GM19395 (cell line): ENCODE measurements at regions not wholly inside any gene's neighbourhood (a gene's known extent, or its start where the extent isn't known, plus 50 kb on each side); places are given as distances from the start of the nearest gene placed in this dataset.

ENCODE experiments used
- ATAC-seq: cut with Tn5 transposase; IDR thresholded peaks from one replicate; pipeline ENCODE4 v1.9.1; 2021; ENCODE audit warnings: mild to moderate bottlenecking, moderate library complexity; ENCODE audit not compliant: unreplicated experiment

DNA sequence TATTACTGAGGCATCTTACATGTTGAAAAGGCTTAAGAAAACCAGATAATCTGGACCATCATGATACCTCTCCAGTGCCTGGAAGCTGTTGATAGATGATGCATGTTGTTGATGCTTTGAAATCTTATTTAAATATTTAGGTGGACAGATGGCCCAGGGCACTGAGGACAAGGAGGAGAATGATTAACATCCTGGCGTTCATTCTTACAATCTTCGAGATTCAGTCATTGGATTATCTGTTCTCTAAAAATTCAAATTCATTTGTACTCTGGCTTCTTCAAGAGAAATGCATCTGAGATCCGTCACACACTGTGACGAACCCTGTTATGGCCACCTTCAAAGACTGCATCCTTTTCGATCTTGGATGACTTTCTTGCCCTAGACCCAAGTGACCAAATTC lies 121.3 kb upstream of the IGF1 start:
- no peak for ATAC-seq

DNA sequence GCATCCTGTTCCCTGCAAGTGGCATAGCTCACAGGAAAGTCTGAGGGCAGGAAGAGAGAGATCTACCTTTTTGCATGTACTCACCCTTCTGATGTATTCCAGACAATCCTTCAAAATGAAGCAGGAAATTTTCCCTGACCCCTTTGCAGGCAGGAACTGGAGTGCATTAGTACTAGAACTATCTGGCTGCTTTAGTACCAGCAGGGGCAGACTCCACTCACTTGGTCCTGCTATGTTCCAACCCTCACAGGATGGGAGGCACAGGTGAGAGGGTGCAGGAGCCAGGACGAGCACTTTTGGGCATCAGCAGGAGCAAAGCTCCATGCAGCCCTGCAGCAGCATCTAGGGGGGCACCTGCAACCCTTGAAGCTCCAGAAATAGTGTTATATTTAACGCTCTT lies 116.3 kb upstream of the IGF1 start:
- ATAC-seq: no peak

DNA sequence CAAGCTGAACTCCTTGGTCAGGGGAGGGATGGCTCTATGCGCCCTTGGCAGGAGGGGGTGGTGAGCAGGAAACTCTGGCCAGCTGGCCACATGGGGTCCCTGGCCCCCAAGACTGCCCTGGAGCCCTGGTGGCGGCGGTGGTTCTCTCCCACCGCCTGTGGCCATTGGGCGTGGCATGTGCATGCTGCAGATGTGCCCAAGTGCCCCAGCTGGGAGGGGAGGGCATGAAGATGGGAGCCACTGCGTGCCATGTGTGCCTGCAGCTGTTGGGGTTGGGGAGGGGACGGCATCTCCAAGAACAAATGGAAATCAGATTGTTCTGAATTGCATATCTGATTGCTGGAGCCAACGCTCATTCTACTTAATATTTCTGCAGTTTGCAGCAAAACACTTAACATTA lies 115.7 kb upstream of the IGF1 start:
- ATAC-seq: no peak

DNA sequence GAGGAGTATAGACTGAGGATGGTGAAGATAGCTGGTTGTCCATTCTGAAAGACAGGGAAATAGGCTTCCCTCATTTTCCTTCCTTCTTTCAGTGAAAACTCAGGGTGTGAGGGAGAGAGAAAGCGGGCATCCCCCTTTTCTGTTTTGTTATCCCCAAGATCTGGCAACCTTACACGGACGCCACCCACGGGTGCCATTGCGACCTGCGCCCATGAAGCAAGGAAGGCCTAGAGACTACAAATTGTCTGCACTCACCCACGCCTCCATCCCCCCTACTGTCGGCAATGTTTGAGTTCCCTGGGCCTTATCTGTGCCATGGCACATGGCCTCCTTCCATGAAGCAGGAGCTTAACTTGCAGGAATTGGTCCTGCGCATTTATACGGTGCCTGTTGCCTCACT lies 115.0 kb upstream of the IGF1 start:
- no peak for ATAC-seq

DNA sequence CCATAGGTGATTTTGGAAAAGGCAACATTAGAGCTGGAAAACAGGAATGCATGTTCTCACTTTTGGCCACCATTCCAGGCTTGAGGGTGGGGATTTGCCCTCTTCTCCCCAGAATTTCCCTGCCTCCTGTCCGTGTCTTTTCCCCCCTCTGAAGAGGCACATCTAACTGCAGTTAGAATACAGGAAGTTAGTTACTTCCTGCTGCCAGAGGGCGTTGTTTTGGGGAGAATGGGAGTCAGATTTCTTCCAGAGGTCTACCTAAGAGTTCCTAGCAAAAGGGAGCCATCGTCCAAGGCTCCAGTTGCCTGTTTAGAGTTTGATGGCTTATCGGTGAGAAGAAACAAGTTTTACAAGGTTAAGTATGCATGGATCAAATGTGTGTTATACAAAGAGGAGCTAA lies 112.8 kb upstream of the IGF1 start:
- no peak for ATAC-seq

DNA sequence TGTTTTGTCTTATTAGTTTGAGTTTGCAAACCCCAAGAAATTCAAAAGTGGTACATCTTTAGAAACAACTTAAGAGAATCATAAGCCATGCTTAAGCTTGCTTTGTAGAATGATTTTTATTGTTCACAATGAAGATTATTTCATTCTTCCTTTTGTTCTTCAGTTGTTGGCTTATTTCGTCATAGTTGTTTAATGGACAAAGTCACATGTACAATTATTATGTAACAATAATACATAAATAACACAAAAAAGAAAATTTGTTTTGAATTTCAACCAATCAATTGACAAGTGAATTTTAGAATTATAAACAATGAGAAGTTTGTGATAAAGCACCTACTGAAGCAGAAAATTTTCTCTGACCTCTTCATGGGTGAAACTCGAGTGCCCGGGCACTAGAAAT lies 111.8 kb upstream of the IGF1 start:
- no peak for ATAC-seq

DNA sequence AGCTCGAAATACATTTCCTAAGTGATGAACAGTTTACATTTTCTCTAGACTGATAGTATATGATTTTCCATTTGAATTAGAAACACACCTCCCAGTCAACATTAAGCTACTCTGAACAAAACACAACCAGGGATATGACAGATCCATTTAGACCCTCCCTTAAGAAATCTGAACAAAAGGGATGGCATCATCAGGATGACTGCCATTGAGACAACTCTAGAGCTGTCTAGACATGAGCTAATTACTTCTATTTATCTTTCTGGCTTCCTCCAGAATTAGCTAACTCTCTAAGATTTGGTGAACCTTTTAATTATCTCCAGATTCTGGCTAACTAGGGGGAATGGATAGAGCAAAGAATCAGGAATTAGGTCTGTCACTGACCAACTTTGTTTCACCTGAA lies 92.9 kb upstream of the IGF1 start:
- ATAC-seq: no peak

DNA sequence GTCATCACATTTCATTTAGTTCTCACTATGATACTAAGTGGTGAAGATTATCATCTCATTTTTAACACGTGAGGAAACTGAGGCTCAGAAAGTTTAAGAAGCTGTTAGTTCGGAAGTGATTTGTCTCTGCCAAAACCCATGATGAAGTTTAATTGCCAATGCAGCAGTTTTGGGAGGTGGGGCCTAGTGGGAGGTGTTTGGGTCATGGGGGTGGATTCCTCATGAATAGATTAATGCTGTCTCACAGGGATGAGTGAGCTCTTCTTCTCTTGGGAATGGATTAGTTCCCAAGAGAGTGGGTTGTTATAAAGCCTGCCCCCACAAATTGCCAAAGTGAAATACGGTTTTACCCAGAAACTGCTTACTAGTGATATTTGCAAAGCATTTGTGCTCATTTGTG lies 91.5 kb upstream of the IGF1 start:
- ATAC-seq: no peak

DNA sequence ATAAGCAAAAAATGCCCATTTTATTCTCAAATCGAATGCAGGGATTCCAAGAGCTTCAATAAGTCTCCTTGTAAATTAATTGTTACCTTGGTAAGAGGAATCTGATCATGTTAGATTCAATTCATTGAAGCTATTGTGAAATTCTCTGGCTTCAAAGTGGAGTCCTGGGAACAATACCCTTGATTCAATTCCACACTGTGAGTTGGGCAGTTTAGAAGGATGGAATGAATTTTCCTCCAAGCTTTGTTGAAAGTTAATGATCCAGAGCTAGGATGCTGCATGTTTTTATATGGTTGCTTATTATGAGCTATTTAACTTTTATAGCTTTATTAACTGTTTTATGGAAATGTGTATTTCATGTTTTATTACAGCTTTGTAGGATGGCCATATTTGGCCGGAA lies 89.9 kb upstream of the IGF1 start:
- ATAC-seq: no peak

DNA sequence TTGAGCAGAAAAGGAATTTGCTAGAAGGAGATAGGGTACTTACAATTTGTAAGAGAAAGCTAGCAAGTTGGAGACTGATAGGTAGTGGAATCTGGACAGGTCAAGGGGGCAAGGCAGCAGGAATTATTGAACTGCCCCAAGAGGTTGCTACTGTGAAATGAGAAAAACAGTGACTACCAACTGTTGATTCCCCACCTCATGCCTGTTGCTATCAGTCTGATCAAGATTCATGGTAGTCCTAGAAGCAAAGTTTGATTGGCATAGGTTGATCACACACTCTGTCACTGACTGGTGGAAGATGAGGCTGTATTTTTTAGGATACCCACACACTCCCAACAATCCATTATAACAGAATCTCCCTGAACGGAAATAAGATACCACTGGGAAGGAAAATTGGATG lies 89.4 kb upstream of the IGF1 start:
- no peak for ATAC-seq

DNA sequence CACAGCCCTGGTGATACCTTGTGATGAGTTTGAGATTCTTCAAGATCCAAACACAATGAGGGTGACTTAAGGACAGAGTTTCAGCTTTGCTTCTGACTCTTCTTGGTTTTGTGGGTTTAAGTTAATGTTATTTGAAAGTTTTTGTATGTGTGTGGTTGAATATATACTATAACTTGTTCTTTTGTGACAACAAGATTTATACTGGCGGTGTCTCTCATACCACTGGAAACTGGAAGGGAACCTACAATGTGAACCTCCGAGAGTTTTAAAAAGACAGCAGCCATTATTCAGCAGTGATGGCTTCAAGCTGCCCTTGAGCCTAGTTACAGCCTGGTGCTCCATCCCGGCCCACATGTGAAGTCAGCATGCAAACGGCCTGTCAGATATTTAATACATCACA lies 87.9 kb upstream of the IGF1 start:
- no peak for ATAC-seq

DNA sequence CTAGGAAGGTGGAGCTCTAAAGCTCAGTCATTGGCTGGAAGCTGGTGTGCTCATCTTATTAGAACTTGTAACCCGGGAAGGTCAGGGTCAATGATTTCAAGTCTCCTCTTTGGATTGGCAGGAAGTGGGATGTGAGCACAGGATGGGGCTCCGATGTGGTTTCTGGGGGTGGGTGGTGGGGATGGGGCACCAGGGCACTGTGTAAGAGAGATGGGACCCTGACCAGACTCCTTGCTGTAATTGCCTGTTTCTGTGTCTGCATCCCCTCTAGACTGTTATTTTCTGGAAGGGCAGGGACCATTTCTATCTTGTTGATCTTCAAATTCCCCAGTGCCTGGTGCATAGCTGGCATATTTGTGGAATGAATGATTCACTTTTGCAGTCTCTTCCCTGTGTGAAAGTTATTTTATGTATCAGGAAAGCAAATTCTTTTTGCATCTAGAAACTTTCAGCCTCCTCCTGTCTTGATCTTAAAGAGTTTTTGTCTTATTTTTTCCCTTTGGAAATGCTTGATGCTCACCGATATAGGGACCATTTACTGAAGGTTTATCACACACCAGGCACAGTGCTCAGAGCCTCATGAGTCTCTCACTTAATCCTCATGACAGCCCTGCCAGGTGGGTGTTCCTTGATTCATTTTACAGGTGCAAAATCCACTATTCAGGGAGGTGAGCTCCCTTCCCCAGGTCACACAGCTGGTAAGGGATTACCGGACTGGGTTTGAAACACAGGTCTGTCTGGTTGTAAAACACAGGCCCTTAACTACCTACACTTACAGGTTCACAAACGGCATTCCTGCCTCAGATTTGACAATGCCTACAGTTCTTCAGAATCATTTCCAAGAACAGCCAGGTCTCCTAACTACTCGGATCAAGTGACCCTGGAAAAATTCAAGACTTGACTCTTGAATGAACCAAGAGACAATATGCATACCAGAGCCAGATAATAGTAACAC lies 86.9 kb upstream of the IGF1 start:
- no peak for ATAC-seq

DNA sequence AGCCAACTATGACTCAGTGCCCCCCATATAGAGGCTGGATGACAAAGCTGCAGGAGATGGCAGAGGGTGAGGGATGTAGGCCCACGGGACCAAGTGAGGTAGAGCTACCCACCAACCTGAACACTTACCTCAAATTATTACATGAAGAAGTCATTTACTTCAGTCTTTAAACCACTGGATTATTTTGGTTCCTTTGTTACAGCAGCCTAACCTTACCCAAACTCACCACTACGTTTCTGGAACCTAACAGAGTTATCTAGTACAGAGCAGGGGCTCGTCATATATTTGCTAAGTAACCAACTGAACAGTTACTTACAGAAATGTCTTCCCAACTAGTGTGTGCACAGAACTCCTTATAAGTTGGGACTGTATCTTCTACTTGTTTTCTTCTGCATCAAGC lies 85.2 kb upstream of the IGF1 start:
- no peak for ATAC-seq

DNA sequence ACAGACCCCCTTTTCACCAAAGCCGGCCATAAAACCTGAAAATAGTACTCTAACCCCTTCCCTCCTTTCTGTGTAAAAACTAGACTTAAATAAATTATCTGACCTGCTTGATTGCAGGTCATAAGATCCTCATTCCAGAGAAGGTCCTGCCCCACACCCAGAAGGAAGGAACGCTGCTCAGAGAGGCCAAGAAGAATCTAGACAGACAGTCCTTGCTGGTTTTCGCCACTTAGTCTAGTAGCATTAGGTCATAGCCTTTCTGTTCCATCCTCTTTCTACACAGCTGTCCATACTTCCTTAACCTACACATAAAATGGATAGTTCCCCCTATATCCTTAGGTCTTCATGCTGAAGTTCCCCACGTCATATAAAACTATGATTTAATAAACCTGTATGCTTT lies 83.7 kb upstream of the IGF1 start:
- ATAC-seq: no peak

DNA sequence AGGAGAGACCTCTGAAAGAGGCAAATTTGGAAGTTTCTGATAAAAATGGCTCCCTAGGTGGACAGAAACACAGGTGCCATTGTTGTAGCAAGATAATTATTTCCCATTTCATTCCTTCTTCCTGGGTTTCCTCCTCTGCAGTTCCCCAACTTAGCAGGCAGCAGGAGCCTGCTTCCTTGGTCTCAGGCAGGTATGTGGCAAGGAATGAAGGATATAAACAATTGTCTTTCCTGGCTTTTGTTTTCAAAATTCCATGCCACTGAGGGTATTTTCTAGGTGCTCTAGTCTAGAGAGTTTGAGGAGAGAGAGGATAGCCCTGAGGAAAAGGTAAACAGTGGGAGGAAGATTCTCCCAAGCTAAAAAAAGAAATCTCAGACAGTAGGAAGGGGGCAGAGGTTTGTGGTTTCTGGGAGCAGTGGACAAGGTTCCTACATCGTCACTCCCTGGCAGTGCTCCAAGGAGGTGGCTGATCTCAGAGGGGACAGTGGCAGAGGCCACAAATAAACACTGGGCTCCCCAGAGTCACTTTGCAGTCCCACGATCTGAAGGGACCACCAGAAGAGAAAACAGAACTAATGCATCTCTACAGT lies 82.6 kb upstream of the IGF1 start:
- no peak for ATAC-seq

DNA sequence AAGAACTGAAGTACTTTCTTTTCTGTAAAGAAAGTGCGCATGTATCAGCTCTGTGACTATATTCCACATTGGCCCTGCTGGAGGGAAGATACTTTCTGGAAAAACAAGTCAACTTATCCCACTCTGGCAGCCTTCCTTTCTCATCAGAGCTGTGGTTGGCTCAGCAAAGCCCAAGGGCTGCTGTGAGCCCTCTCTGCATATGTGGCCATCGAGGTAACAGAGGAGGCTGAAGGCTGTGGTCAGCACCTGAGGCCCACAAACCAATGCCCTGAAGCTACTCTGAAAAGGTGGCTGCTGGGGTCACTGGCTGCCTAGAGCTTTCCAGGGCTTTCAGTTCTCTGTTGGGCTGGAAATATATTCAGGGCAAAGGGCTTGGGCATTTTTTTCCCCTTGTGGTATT lies 70.8 kb upstream of the IGF1 start:
- ATAC-seq: no peak

DNA sequence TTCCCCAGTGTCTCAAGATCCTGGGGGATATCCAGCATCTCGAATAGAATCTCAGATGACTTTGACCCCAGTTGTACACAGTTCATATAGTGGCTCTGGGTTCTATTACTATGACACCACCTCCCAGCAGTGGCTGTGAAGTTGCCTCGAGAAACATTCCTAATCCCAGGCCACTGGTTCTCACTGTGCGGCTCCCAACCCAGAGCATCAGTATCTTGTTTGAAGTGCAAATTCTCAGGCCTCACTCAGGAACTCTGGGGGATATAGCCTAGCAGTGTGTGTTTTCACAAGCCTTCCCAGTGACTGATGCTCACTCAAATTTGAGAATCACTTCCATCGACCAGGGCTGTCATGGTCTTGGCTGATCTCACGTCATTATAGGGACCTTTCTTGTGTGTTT lies 69.3 kb upstream of the IGF1 start:
- ATAC-seq: no peak

DNA sequence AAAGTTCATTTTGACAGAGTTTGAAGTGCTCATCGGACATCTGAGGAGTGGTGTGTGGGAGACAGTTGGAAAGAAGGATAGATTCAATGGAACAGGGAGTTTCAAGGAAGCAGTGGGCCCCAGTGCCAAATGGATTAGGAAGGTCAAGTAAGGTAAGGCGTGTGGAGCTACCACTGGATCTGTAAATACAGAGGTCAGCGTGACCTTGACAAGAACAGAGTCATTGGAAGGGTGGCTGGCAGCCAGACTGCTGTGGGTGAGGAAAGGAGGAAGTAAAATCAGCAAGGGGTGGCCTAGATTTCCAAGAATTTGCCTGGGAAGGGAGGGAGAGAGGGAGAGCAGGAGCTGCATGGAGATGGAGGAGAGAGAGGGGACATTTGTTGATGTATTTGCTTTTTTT lies 68.2 kb upstream of the IGF1 start:
- ATAC-seq: no peak

DNA sequence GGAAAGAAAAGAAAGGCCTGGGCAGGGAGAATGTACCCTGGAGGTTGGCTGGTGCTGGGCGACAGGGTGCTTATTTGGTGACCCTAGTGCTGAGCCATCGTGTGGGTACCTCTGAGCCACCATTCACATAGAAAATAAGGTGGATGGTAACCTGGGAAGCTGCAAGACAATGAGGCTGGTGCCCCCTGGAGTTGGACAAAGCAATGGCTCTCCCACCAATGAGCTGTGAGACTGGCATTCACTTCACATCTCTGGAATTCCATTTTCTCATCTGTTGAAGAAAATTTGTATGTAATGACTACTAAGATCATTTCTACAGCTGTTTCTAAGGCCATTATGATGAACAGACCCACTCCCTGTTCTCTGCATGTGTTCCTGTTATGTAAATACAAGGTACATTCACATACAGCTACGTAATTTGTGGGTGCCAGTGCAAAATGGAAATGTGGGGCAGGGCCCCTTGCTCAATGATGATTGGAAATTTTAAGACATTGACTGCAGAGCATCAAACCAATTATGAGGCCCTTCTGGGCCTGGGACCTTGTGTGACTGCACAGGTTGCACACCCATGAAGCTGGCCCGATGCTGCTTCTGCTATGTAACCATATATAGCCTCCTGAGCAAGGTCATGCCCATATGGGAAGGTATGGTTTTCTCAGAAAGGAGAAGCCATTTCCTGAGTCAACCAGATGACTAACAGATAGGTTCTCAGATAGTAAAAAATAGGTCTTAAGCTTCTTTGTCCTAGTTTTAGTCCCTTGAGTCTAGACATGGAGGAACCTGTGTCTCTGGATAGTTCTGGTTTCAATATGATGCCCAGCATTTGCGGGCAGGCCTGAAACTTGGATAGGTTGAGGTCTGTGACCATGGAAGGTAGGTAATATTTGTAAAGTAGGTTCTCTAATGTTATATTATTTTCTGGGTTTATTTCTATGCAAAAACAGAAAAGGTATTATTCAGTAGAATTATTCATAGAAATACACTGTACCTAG lies 63.4 kb upstream of the IGF1 start:
- no peak for ATAC-seq

DNA sequence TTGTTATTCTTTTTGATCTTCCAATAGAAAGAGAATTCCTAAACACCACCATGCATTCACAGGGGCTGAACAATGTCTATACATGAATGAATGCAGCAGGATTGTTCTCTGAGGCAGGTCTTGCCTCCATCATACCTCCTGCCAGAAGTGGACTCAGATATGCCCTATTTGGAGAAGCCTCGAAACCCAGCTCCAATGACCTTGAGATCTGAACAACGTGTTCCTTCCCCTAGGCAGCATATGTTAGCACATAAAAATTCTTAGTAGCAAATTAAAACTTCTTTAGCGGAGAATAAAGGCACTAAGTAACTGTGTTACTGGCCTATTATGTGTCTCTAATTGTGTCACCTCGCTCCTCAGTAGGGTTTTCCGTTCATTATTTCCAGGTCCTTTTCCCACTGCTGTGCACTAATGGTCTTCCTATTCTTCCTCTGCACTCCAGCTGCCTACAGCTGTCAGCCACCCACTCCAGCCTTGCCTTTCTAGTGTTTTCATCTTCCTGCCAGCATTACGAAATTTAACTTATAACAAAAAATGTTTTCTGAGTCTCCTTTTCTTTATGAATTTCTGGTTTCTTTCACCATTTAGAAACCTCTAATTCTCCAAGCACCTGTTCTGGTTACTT lies 62.6 kb upstream of the IGF1 start:
- ATAC-seq: no peak

DNA sequence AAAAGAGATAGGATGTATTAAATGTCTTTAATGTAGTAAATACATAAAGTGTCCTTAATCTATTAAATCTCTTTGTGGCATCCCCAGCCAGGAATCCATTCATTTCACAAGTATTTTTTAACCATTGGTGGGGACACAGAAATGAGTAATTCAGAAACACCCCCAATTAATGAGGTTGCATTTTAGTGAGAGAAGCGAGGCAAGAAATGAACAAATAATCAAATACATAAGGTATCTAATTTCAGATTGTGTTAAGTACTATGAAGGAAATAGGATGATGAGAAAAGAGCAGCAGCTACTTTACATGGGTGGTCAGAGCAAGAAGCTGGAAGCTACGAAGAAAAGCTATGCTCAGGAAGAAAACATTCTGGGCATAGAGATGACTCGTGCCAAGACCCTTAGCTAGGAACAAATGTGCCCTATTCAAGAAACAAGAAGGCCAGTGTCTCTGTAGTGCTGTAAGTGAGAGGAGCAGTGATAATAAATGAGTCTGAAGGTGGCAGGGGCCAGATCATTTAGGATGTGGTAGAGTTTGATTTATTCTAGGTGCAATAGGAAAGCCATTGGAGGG lies 60.5 kb upstream of the IGF1 start:
- ATAC-seq: no peak
